NCI-H524 treated with DMSO at 0.1 percent for 48 hours (cell line): ENCODE measurements at regions not wholly inside any gene's neighbourhood (a gene's known extent, or its start where the extent isn't known, plus 50 kb on each side); places are given as distances from the start of the nearest gene placed in this dataset.
"Not testable (repeated sequence)": the region's sequence is repeated elsewhere in the genome, so short reads cannot be mapped to it uniquely, and the experiment has no call there.

Experiments
- DNase-seq: peaks from one replicate; lab custom pipeline; 2025; lab: John Stamatoyannopoulos, UW

DNA sequence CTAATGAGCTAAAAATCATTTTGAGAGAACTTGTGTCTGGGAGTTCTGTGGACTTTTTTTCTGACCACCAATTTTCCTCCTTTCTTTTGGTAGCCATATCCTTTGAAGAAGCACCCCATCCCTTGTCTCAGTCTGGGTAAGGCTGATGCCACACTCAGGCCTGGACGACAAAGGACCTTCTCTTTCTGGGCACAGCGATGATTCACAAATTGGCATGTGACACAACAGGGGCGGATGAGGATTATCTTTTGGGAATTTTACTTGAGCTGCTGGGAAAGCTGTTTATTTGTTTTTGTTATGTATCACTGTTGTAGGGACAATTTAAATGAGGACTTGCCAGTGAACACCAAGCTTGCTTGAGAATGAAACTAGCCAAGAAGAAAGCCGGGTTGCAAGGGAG, 233.4 kb upstream of the HAND2 start:
- DNase-seq, result no peak

DNA sequence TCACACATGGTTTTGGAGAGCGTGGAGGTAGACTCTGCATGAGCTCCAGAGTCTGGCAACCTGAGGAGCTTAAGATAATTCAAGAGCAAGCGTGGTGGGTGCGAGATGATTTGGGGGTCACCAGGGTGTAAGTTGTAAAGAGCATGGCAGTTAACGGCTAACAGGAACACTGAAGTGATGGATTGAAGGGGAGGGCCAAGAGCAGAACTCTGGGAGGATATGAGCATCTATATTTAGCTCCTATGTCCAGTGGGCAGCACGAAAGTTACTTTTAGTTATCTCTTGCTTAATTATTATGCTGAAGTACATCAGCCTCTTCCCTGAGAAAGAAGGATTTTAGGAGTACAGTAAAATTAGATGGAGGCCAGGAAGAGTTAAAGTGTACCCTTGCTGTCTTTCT, 231.9 kb upstream of the HAND2 start:
- DNase-seq, result no peak

DNA sequence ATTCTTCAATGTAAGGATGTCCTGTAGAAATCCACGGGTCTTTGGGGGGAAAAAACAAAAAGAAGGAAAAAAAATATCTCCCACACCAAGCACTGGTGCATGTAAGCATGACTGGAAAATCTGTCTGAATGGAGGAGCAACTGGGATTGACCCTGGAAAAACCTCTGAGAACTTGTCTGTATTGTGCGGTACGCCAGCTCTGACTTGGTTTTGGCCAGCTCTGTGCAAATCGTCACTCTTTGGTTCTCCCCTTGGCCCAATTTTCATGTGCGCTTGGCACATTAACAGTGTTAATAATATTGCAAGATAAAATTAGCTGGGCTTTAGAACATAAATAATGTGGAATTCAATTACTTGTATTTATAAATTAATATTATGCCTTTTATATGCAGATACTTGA, 231.2 kb upstream of the HAND2 start:
- DNase-seq, result no peak

GRCh38 chr4:173758132-173758531, 228.1 kb upstream of the HAND2 start:
- no peak for DNase-seq

GRCh38 chr4:173753408-173753807, 223.4 kb upstream of the HAND2 start:
- DNase-seq, result no peak

DNA sequence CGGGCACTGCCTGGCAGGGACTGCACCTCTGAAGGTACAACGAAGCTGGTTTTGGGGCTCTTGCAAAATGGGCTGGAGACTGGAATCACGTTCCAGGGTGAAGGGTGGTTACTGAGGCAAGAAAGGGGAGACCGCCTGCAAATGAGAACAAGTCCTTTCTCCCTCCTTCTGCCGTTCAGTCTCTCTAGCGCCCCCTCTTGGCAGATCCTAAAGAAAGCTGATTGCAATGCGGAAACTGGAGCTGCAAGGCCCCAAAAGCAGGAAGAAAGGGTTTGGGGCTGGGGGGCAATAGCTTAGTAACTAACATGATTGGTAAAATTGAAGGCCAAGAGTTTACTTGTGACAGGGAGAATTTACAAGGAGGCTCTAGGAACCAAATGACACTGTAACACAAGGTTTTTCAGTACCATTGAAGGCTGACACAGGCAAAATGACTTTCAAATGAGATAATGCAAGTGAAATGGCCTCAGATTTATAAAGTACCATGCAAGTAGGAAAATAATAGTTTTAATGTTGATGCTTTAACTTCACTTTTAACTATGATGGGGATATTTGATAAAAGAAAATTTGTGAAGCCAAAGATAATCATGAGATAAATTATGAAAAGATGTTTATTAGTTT, 222.7 kb upstream of the HAND2 start:
- no peak for DNase-seq

GRCh38 chr4:173748353-173748752, 218.3 kb upstream of the HAND2 start:
- no peak for DNase-seq

- DNase-seq, result no peak
Observed at GRCh38 chr4:173747537-173748257, 217.7 kb upstream of the HAND2 start.

DNA sequence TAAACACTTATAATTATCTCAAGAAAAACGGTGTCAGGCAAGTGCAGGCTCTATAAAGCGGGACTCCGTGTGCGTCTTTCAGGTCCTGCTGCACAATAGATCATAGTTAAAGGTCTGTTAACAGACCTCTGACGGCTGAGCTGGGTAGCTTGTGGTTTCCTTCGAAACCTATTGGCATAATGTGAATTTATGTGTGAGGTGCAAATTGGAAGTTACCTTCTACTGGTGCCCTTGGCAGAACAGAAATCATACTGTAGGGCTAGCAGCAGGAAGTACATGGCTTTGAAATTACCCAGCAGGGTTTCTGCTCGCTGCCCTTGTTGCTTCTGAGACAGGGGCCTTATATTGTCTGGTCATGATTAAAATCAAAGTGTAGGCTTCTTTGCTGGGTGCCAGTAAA, 216.4 kb upstream of the HAND2 start:
- no peak for DNase-seq

GRCh38 chr4:173745765-173746164, 215.7 kb upstream of the HAND2 start:
- DNase-seq, result no peak

DNA sequence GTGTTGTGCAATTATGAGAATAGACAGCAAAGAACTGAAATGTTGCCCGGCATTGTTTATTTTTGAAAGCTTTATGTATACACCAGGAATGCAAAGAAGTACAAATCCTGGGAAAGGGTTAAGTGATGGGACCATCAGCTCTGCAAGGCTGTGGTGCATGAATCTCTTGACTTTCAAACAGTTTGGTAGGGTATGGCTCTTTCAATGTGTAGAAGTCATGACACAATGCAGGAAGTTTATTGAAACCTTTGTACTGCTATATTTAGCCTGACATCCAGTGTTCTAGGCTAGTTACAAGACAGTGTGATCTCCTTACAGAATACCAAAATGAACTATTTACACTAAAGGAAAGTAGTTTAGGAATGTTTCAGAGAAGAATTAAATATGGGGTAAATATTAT, 206.8 kb upstream of the HAND2 start:
- no peak for DNase-seq

DNA sequence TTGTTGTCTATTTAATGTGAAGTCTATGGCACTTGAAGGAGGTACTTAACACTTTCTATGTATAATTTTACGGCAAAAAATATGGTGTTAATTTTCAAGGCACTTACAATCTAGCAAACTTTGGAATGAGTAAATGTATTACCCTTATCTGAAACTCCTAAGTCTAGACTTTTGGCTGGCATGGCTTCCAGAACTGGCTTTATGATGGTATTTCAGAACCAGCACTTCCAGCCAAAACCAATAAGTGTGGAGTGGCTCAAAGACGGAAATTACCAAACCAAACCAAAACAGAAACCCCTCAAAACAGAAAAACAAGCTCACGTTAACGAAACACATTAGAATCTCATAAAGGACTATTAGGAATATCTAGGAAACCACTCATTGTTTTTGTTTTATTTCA, 205.6 kb upstream of the HAND2 start:
- no peak for DNase-seq

GRCh38 chr4:173735049-173735448, 205.0 kb upstream of the HAND2 start:
- no peak for DNase-seq

- DNase-seq, result no peak
Observed at GRCh38 chr4:173731257-173731656, 201.2 kb upstream of the HAND2 start.

GRCh38 chr4:173722075-173722474, 192.0 kb upstream of the HAND2 start:
- no peak for DNase-seq

- not testable (repeated sequence) for DNase-seq
Observed at GRCh38 chr4:173718504-173718903, 188.5 kb upstream of the HAND2 start.

DNA sequence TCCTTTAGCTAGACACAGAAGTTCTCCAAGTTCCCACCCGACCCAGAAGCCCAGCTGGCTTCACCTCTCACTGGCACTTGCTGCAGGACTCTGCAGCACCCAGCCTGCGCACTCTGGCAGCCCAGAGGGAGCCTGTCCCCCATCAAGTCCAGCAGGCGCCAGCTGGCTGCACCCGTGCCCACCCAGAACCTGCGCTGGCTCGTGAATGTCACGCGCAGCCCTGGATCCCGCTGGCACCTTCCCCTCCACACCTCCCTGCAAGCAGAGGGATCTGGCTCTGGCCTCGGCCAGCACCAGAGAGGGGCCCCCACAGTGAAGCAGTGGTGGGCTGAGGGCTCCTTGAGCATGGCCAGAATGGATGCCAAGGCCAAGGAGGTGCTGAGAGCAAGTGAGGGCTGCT, 187.6 kb upstream of the HAND2 start:
- DNase-seq, result no peak

DNA sequence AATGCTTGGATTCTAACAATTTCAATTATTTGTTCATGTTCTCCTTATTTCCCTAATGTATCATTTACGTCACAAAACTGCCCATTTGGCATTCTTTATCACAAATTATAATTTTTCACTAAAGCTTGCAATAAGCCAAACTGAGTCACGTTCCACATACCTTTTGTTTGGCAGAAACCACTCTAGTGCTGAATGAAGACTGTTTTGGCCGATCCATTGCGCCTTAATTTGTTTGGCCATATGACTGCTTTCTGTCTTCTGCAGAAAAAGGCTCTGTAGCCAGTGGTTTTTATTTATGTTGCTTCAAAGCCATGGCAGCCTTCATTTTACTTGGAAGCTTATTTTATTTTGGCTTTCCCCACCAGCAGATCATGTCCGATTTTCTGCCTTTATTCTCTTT, 184.4 kb upstream of the HAND2 start:
- DNase-seq, result no peak

GRCh38 chr4:173713026-173713425, 183.0 kb upstream of the HAND2 start:
- DNase-seq, result no peak

DNA sequence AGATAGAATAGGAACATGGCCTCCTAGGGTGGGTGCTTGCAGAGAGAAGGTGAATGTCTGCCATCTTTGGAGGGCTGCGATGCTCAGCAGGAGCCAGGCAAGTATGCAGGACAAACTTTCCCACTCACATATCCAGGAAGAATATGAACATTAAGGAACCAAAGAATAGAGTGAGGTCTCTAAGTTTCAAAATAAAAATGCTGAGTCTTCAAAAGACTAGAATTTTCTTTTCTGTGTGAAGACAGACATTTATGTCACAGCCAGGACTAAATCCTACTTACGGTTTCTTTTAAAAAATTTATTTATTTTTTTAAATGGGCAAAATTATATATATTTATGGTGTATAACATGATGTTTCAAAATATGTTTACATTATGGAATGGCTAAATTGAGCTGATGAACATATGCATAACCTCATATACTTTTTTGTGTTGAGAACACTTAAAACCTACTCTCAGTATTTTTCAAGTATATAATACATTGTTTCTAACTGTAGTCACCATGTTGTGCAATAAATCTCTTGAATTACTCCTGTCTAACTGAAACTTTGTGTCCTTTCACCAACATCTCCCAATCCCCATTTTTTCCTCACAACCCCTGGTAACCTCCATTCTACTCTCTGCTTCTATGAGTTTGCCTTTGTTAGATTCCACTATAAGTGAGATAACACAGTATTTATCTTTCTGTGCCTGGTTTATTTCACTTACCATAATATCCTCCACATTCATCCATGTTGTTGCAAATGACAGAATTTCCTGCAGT, 177.8 kb upstream of the HAND2 start:
- DNase-seq, result no peak

- no peak for DNase-seq
Observed at GRCh38 chr4:173704201-173704600, 174.2 kb upstream of the HAND2 start.

DNA sequence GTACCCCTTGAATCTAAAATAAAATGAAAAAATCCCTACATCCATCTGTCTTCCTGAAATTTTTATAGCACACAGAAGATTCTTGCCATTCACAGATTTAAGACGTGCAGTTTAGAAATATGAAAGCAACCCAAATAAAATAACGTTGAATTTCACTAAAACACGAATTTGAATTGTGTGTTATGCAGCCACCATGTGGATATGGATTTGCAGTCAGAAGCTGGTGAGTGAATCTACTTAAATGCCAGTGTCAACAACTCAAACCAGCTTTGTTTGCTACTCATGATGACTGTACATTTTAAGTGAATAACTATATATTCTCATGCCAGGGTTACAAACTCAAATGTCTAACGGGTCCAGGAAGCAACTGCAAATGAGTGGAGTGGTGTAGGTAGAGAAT, 173.0 kb upstream of the HAND2 start:
- DNase-seq, result no peak

- no peak for DNase-seq
Observed at GRCh38 chr4:173700650-173701049, 170.6 kb upstream of the HAND2 start.
